ENCODE measurements at regions not wholly inside any gene's neighbourhood (a gene's known extent, or its start where the extent isn't known, plus 50 kb on each side); places are given as distances from the start of the nearest gene placed in this dataset.

- no peaks in the 10 kb centered on the region for H3K4me1 ChIP-seq
- no peak overlapping the region for H3K4me3 ChIP-seq
- H3K9me3 ChIP-seq: peaks cover 0 to 7% (median 0%) of the 10 kb centered on the region in 4 donors
- TF ChIP-seq EP300 (IDR thresholded peaks at IDR 0.05): no peak
- TF ChIP-seq CTCF (IDR thresholded peaks at IDR 0.05): no peak
- TF ChIP-seq POLR2A (IDR thresholded peaks at IDR 0.05): no peak
- no peak for DNase-seq (ENCODE audit: low spot score in 2 of 2)
- WGBS, 2 donors: 92 to 96% methylated on average over 5 of the region's 5 CpGs
- peaks cover 0 to 3% of the 10 kb centered on the region in 2 donors for H3K27me3 ChIP-seq
- no peaks in the 10 kb centered on the region for H3K36me3 ChIP-seq
- no peak overlapping the region for H3K27ac ChIP-seq
These were observed 65.1 kb downstream of the NOG start for GRCh38 chr17:56658648-56659047.

- DNase-seq (ENCODE audit: low spot score in 2 of 2): no peak
These were observed 66.1 kb downstream of the NOG start for GRCh38 chr17:56659622-56660021.

GRCh38 chr17:56661906-56662305 is 68.4 kb downstream of the NOG start:
- DNase-seq (ENCODE audit: low spot score in 2 of 2): no peak
- Histone ChIP-seq H3K27ac (no peak overlapping the region), H3K36me3 (no peaks in the 10 kb centered on the region), H3K27me3 (peaks cover 0 to 3% of the 10 kb centered on the region in 2 donors), H3K9me3 (no peaks in the 10 kb centered on the region), H3K4me3 (no peak overlapping the region), H3K4me1 (no peaks in the 10 kb centered on the region)
- TF ChIP-seq CTCF (IDR thresholded peaks at IDR 0.05): no peak
- TF ChIP-seq EP300 (IDR thresholded peaks at IDR 0.05): no peak
- TF ChIP-seq POLR2A (IDR thresholded peaks at IDR 0.05): no peak
- 37 to 45% methylated on average over 3 to 5 of the region's 5 CpGs for WGBS, 2 donors

More at GRCh38 chr17:56659622-56660021, 66.1 kb downstream of the NOG start:
- Histone ChIP-seq H3K4me1 (no peaks in the 10 kb centered on the region), H3K27me3 (peaks cover 0 to 3% of the 10 kb centered on the region in 2 donors), H3K27ac (no peak overlapping the region), H3K4me3 (no peak overlapping the region), H3K36me3 (no peaks in the 10 kb centered on the region), H3K9me3 (peaks cover 0 to 7% (median 0%) of the 10 kb centered on the region in 4 donors)
- TF ChIP-seq CTCF (IDR thresholded peaks at IDR 0.05) (no peak), POLR2A (IDR thresholded peaks at IDR 0.05) (no peak), EP300 (IDR thresholded peaks at IDR 0.05) (no peak)

- H3K4me3 ChIP-seq: no peak overlapping the region
- no peak overlapping the region for H3K27ac ChIP-seq
- 40 to 46% methylated on average over 6 of the region's 6 CpGs for WGBS, 2 donors
- no peaks in the 10 kb centered on the region for H3K9me3 ChIP-seq
- H3K36me3 ChIP-seq: no peaks in the 10 kb centered on the region
- DNase-seq (ENCODE audit: low spot score in 2 of 2): no peak
- peaks cover 0 to 3% of the 10 kb centered on the region in 2 donors for H3K27me3 ChIP-seq
- H3K4me1 ChIP-seq: no peaks in the 10 kb centered on the region
- TF ChIP-seq EP300 (IDR thresholded peaks at IDR 0.05) (no peak), POLR2A (IDR thresholded peaks at IDR 0.05) (no peak), CTCF (IDR thresholded peaks at IDR 0.05) (no peak)
These were observed 72.4 kb downstream of the NOG start for GRCh38 chr17:56665864-56666263.

- Histone ChIP-seq H3K27ac (no peak overlapping the region), H3K9me3 (no peaks in the 10 kb centered on the region), H3K36me3 (no peaks in the 10 kb centered on the region), H3K4me3 (no peak overlapping the region), H3K27me3 (no peaks in the 10 kb centered on the region), H3K4me1 (no peaks in the 10 kb centered on the region)
- WGBS, 2 donors: 66 to 71% methylated on average over 5 of the region's 5 CpGs
- no peak for TF ChIP-seq POLR2A (IDR thresholded peaks at IDR 0.05)
- no peak for TF ChIP-seq EP300 (IDR thresholded peaks at IDR 0.05)
- no peak for TF ChIP-seq CTCF (IDR thresholded peaks at IDR 0.05)
- DNase-seq (ENCODE audit: low spot score in 2 of 2): no peak
These were observed 74.5 kb downstream of the NOG start for GRCh38 chr17:56667925-56668458.

Data from tibial nerve (tissue), 4 donors.